ENCODE measurements at regions not wholly inside any gene's neighbourhood (a gene's known extent, or its start where the extent isn't known, plus 50 kb on each side); places are given as distances from the start of the nearest gene placed in this dataset.

- no peak for ATAC-seq (ENCODE audit: low read depth)
- no peaks in the 10 kb centered on the region for H3K27me3 ChIP-seq (ENCODE audit: insufficient read depth, poor library complexity, severe bottlenecking)
- no peak overlapping the region for H3K27ac ChIP-seq (ENCODE audit: poor library complexity, severe bottlenecking)
- no peak overlapping the region for H3K4me3 ChIP-seq (ENCODE audit: severe bottlenecking)
- no peak for TF ChIP-seq CTCF (IDR thresholded peaks at IDR 0.05; ENCODE audit: poor library complexity, severe bottlenecking)
- H3K9me3 ChIP-seq (ENCODE audit: severe bottlenecking): no peaks in the 10 kb centered on the region
- no peaks in the 10 kb centered on the region for H3K4me1 ChIP-seq (ENCODE audit: insufficient read depth, poor library complexity, severe bottlenecking)
- no peaks in the 10 kb centered on the region for H3K36me3 ChIP-seq (ENCODE audit: low read depth)
- DNase-seq (ENCODE audit: low spot score): no peak
These were observed 362.8 kb upstream of the RGMA start for GRCh38 chr15:93451822-93452221.

GRCh38 chr15:93451265-93451664 lies 362.3 kb upstream of the RGMA start:
- ATAC-seq (ENCODE audit: low read depth) (no peak), DNase-seq (ENCODE audit: low spot score) (no peak)
- Histone ChIP-seq H3K27ac (ENCODE audit: poor library complexity, severe bottlenecking) (no peak overlapping the region), H3K36me3 (ENCODE audit: low read depth) (no peaks in the 10 kb centered on the region), H3K9me3 (ENCODE audit: severe bottlenecking) (no peaks in the 10 kb centered on the region), H3K4me3 (ENCODE audit: severe bottlenecking) (no peak overlapping the region), H3K4me1 (ENCODE audit: insufficient read depth, poor library complexity, severe bottlenecking) (no peaks in the 10 kb centered on the region), H3K27me3 (ENCODE audit: insufficient read depth, poor library complexity, severe bottlenecking) (no peaks in the 10 kb centered on the region)
- no peak for TF ChIP-seq CTCF (IDR thresholded peaks at IDR 0.05; ENCODE audit: poor library complexity, severe bottlenecking)

GRCh38 chr15:93449798-93450197 lies 360.8 kb upstream of the RGMA start:
- ATAC-seq (ENCODE audit: low read depth) (peak; percentile 44; the same call in 1 of the 3 replicates), DNase-seq (ENCODE audit: low spot score) (no peak)
- H3K4me1 ChIP-seq (ENCODE audit: insufficient read depth, poor library complexity, severe bottlenecking): no peaks in the 10 kb centered on the region
- H3K4me3 ChIP-seq (ENCODE audit: severe bottlenecking): no peak overlapping the region
- no peak for TF ChIP-seq CTCF (IDR thresholded peaks at IDR 0.05; ENCODE audit: poor library complexity, severe bottlenecking)
- no peaks in the 10 kb centered on the region for H3K36me3 ChIP-seq (ENCODE audit: low read depth)
- H3K9me3 ChIP-seq (ENCODE audit: severe bottlenecking): no peaks in the 10 kb centered on the region
- H3K27ac ChIP-seq (ENCODE audit: poor library complexity, severe bottlenecking): no peak overlapping the region
- H3K27me3 ChIP-seq (ENCODE audit: insufficient read depth, poor library complexity, severe bottlenecking): no peaks in the 10 kb centered on the region

GRCh38 chr15:93438310-93438709 lies 349.3 kb upstream of the RGMA start:
- Histone ChIP-seq H3K9me3 (ENCODE audit: severe bottlenecking) (no peaks in the 10 kb centered on the region), H3K4me1 (ENCODE audit: insufficient read depth, poor library complexity, severe bottlenecking) (no peaks in the 10 kb centered on the region), H3K4me3 (ENCODE audit: severe bottlenecking) (no peak overlapping the region), H3K27ac (ENCODE audit: poor library complexity, severe bottlenecking) (no peak overlapping the region), H3K27me3 (ENCODE audit: insufficient read depth, poor library complexity, severe bottlenecking) (peaks cover 4% of the 10 kb centered on the region), H3K36me3 (ENCODE audit: low read depth) (no peaks in the 10 kb centered on the region)
- TF ChIP-seq CTCF (IDR thresholded peaks at IDR 0.05; ENCODE audit: poor library complexity, severe bottlenecking): no peak
- ATAC-seq (ENCODE audit: low read depth): no peak
- no peak for DNase-seq (ENCODE audit: low spot score)

GRCh38 chr15:93432474-93432873 lies 343.5 kb upstream of the RGMA start:
- Histone ChIP-seq H3K4me3 (ENCODE audit: severe bottlenecking) (no peak overlapping the region), H3K36me3 (ENCODE audit: low read depth) (no peaks in the 10 kb centered on the region), H3K27ac (ENCODE audit: poor library complexity, severe bottlenecking) (no peak overlapping the region), H3K27me3 (ENCODE audit: insufficient read depth, poor library complexity, severe bottlenecking) (no peaks in the 10 kb centered on the region), H3K9me3 (ENCODE audit: severe bottlenecking) (no peaks in the 10 kb centered on the region), H3K4me1 (ENCODE audit: insufficient read depth, poor library complexity, severe bottlenecking) (peaks cover 9% of the 10 kb centered on the region)
- DNase-seq (ENCODE audit: low spot score): no peak
- no peak for TF ChIP-seq CTCF (IDR thresholded peaks at IDR 0.05; ENCODE audit: poor library complexity, severe bottlenecking)
- ATAC-seq (ENCODE audit: low read depth): no peak

Measured in RWPE2 (cell line).